ENCODE measurements at regions not wholly inside any gene's neighbourhood (a gene's known extent, or its start where the extent isn't known, plus 50 kb on each side); places are given as distances from the start of the nearest gene placed in this dataset.

GRCh38 chr10:81514811-81515210 lies 360.2 kb upstream of the NRG3 start:
- H4K20me1 ChIP-seq (replicated peaks in 1 of 2; ENCODE audit: control insufficient read depth in 1 of 2, insufficient read depth in 2 of 2, low read length in 2 of 2) = no peaks in the 10 kb centered on the region

More at GRCh38 chr10:81514811-81515210, 360.2 kb upstream of the NRG3 start:
- no peak overlapping the region for H2BK20ac ChIP-seq (ENCODE audit: low read length)
- no peak for TF ChIP-seq TBP (IDR thresholded peaks at IDR 0.05; ENCODE audit: low read depth, low read length)
- TF ChIP-seq SIRT6 (IDR thresholded peaks at IDR 0.05; ENCODE audit: low read length) = no peak
- TF ChIP-seq ASH2L (IDR thresholded peaks at IDR 0.05; ENCODE audit: low read length) = no peak
- no peak for TF ChIP-seq TAF7 (optimal IDR thresholded peaks at IDR 0.05; ENCODE audit: borderline replicate concordance, low read depth, low read length)
- no peak for TF ChIP-seq CHD1 (IDR thresholded peaks at IDR 0.05; ENCODE audit: low read depth, low read length)
- no peak for TF ChIP-seq SRF (IDR thresholded peaks at IDR 0.05; ENCODE audit: low read depth, low read length)
- TF ChIP-seq CEBPB (IDR thresholded peaks at IDR 0.05; ENCODE audit: low read depth, low read length) = no peak
- no peak for TF ChIP-seq GTF2F1 (IDR thresholded peaks at IDR 0.05; ENCODE audit: borderline replicate concordance, low read depth, low read length)
- TF ChIP-seq HDAC6 (IDR thresholded peaks at IDR 0.05; ENCODE audit: low read depth, low read length) = no peak
- no peak for TF ChIP-seq ATF3 (IDR thresholded peaks at IDR 0.05; ENCODE audit: insufficient read depth, low read depth, low read length)
- TF ChIP-seq KDM1A (IDR thresholded peaks at IDR 0.05; ENCODE audit: borderline replicate concordance, low read length) = no peak
- TF ChIP-seq JUN (IDR thresholded peaks at IDR 0.05; ENCODE audit: low read depth, low read length) = no peak
- no peak for TF ChIP-seq CHD2 (IDR thresholded peaks at IDR 0.05; ENCODE audit: low read length)
- TF ChIP-seq, protein P1, sequence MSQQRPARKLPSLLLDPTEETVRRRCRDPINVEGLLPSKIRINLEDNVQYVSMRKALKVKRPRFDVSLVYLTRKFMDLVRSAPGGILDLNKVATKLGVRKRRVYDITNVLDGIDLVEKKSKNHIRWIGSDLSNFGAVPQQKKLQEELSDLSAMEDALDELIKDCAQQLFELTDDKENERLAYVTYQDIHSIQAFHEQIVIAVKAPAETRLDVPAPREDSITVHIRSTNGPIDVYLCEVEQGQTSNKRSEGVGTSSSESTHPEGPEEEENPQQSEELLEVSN (IDR thresholded peaks at IDR 0.05) = no peak
- no peak overlapping the region for H2AK5ac ChIP-seq (ENCODE audit: low read depth, low read length)
- no peak overlapping the region for H2BK5ac ChIP-seq (ENCODE audit: low read depth, low read length)
- DNase-seq (ENCODE audit: low read depth in 1 of 2, low spot score in 2 of 2) = no peak
- no peak overlapping the region for H4K91ac ChIP-seq (replicated peaks; ENCODE audit: insufficient read length, low read length)
- H2BK120ac ChIP-seq (replicated peaks; ENCODE audit: low read depth, low read length) = no peak overlapping the region
- H3K4ac ChIP-seq (replicated peaks; ENCODE audit: insufficient read length, low read depth, low read length) = no peak overlapping the region
- H3K14ac ChIP-seq (ENCODE audit: insufficient read length) = no peak overlapping the region
- H2BK15ac ChIP-seq (ENCODE audit: low read length) = no peak overlapping the region
- H3K23me2 ChIP-seq (ENCODE audit: low read depth, low read length) = no peaks in the 10 kb centered on the region
- peak; percentile 42 for FAIRE-seq
- H2BK12ac ChIP-seq (ENCODE audit: low read depth, low read length) = no peak overlapping the region
- H3K9ac ChIP-seq (replicated peaks in 1 of 4; ENCODE audit: extremely low read depth in 1 of 4, low read depth in 3 of 4, low read length in 3 of 4) = no peak overlapping the region
- H3K9me3 ChIP-seq (ENCODE audit: insufficient read depth in 2 of 2, low read depth in 1 of 2, low read length in 1 of 2) = peaks cover 4% of the 10 kb centered on the region in 2 experiments; a peak in 2 of 4 replicates
- no peak overlapping the region for H3K4me3 ChIP-seq (ENCODE audit: extremely low read depth in 1 of 4, insufficient read depth in 2 of 4, low read depth in 3 of 4, low read length in 4 of 4)
- H3K27ac ChIP-seq (ENCODE audit: low read depth, low read length) = no peak overlapping the region
- H3K79me2 ChIP-seq (ENCODE audit: control insufficient read depth in 1 of 2, insufficient read depth in 2 of 2, low read length in 2 of 2) = no peaks in the 10 kb centered on the region
- H3K4me1 ChIP-seq (replicated peaks in 1 of 4; ENCODE audit: control insufficient read depth in 3 of 4, insufficient read depth in 4 of 4, low read length in 3 of 4) = no peaks in the 10 kb centered on the region
- no peak overlapping the region for H4K5ac ChIP-seq (ENCODE audit: insufficient read length, low read depth, low read length)
- ChIA-PET POLR2A (ENCODE audit: partially characterized antibody) (no interaction called here), CTCF (ENCODE audit: partially characterized antibody) (interaction anchor here (0.8 kb wide), 1 partner anchor 335 kb away, joined by 5 read pairs; no protein-coding TSS in a partner anchor)
- H3K4me2 ChIP-seq (ENCODE audit: insufficient read depth in 1 of 2, low read depth in 2 of 2, low read length in 2 of 2) = no peak overlapping the region
- no peak overlapping the region for H3K23ac ChIP-seq (ENCODE audit: insufficient read length)
- H4K8ac ChIP-seq (ENCODE audit: extremely low read depth, insufficient read depth, low read length) = no peak overlapping the region
- H3K27me3 ChIP-seq (replicated peaks in 1 of 4; ENCODE audit: control insufficient read depth in 3 of 4, extremely low read depth in 1 of 4, insufficient read depth in 3 of 4, low read length in 3 of 4) = no peaks in the 10 kb centered on the region
- H3K18ac ChIP-seq (ENCODE audit: extremely low read depth, low read length) = no peak overlapping the region
- no peaks in the 10 kb centered on the region for H3K79me1 ChIP-seq (ENCODE audit: low read depth, low read length)
- peak overlapping the region; percentile 10; the same call in 1 of the 2 replicates for H2AFZ ChIP-seq (ENCODE audit: low read length)
- no peaks in the 10 kb centered on the region; a peak in 1 of 8 replicates for H3K36me3 ChIP-seq (ENCODE audit: control insufficient read depth in 2 of 4, insufficient read depth in 4 of 4, low read length in 3 of 4)
- no peak overlapping the region for H3K56ac ChIP-seq (replicated peaks; ENCODE audit: insufficient read length, low read depth, low read length)
